K562 (cell line): ENCODE measurements at regions not wholly inside any gene's neighbourhood (a gene's known extent, or its start where the extent isn't known, plus 50 kb on each side); places are given as distances from the start of the nearest gene placed in this dataset.

ENCODE experiments used
- ATAC-seq: fragments of 200-7000 bp; cut with Tn5 transposase; 3 replicates; pipeline ENCODE4 v1.9.1; 2020; ENCODE audit warnings: moderate library complexity
- BruUV-seq: library from RNA; stranded (reverse); fragments of 400-500 nt; replicated peaks from 2 replicates; lab custom pipeline; 2021; lab: Mats Ljungman, UMichigan
- CTCF ChIA-PET: fragments of 300-600 bp; formaldehyde crosslinking; extraction: SDS; loops from one replicate; lab custom pipeline; 2021; ENCODE audit warnings: low intra/inter-chr PET ratio; lab: Yijun Ruan, JAX
- POLR2A ChIA-PET: fragments of 300-600, 350-650 bp; sonication (Branson Sonifier 250); formaldehyde crosslinking; extraction: SDS; loops from one replicate; lab custom pipeline; 2021; ENCODE audit warnings: antibody characterized with exemption, inconsistent platforms; lab: Yijun Ruan, JAX
- DNase-seq, 4 experiments: peaks; one replicate each; pipeline versions ENCODE4 v3.0.0 to v3.0.0-alpha.2; 2011 to 2018; ENCODE audit warnings: low spot score in 3 of 4, mixed read lengths in 3 of 4; ENCODE audit errors: extremely low read depth in 1 of 4
- FAIRE-seq: peaks from 2 replicates; lab custom pipeline; 2011; peaks lifted over from hg19 to GRCh38; lab: Jason Lieb, UNC
- H2AFZ ChIP-seq: 2 replicates; pipeline ENCODE4 v1.6.0; 2011; ENCODE audit warnings: low read depth, low read length, control low read depth, inconsistent platforms
- H3K27ac ChIP-seq: fragments of 200-600 bp; 3 replicates; pipeline ENCODE4 v1.8.0; 2011; ENCODE audit warnings: low read depth, mild to moderate bottlenecking, control low read depth, inconsistent platforms, low read length, moderate library complexity, mixed read lengths; ENCODE audit errors: extremely low read depth
- H3K27me3 ChIP-seq, 2 experiments: fragments of 300-600 bp in 1 of 2; 2 replicates in 1 of 2; 3 replicates in 1 of 2; pipeline versions ENCODE4 v1.6.0 to v1.8.0; 2011; ENCODE audit warnings: inconsistent platforms in 2 of 2, low read length in 2 of 2, mild to moderate bottlenecking in 1 of 2, mixed read lengths in 1 of 2, moderate library complexity in 1 of 2; ENCODE audit not compliant: control insufficient read depth in 2 of 2, insufficient read depth in 2 of 2
- H3K36me3 ChIP-seq: fragments of 300-600 bp; 3 replicates; pipeline ENCODE4 v1.8.0; 2011; ENCODE audit warnings: mild to moderate bottlenecking, low read length, inconsistent platforms; ENCODE audit not compliant: control insufficient read depth, insufficient read depth
- H3K4me1 ChIP-seq, 2 experiments: fragments of 200-600 bp in 1 of 2; replicated peaks in 1 of 2; 2 replicates in 1 of 2; 3 replicates in 1 of 2; pipeline versions ENCODE4 v1.5.1 to v1.8.0; 2011; ENCODE audit warnings: inconsistent platforms in 2 of 2, low read length in 2 of 2, mild to moderate bottlenecking in 1 of 2, mixed read lengths in 1 of 2, moderate library complexity in 1 of 2; ENCODE audit not compliant: control insufficient read depth in 2 of 2, insufficient read depth in 2 of 2
- H3K4me2 ChIP-seq: 2 replicates; pipeline ENCODE4 v1.6.1; 2011; ENCODE audit warnings: low read length, control low read depth, inconsistent platforms, mixed read lengths; ENCODE audit not compliant: insufficient read depth
- H3K4me3 ChIP-seq: fragments of 200-600 bp; sonication (generic), shearing (Covaris generic); 2 replicates; pipeline ENCODE4 v1.5.1; 2016; ENCODE audit warnings: control low read depth, inconsistent platforms
- H3K79me2 ChIP-seq: fragments of 200-600 bp; 3 replicates; pipeline ENCODE4 v1.8.0; 2011; ENCODE audit warnings: low read length, inconsistent platforms; ENCODE audit not compliant: control insufficient read depth, insufficient read depth
- H3K9ac ChIP-seq, 2 experiments: 2 replicates each; pipeline versions ENCODE4 v1.6.0 to v1.6.1; 2011; ENCODE audit warnings: low read depth in 2 of 2, low read length in 2 of 2, control low read depth in 1 of 2, inconsistent platforms in 1 of 2, mild to moderate bottlenecking in 1 of 2, mixed read lengths in 1 of 2; ENCODE audit not compliant: insufficient read depth in 1 of 2
- H3K9me1 ChIP-seq: one replicate; pipeline ENCODE4 v1.6.0; 2011; ENCODE audit warnings: inconsistent platforms, mild to moderate bottlenecking, low read length, moderate library complexity; ENCODE audit not compliant: control insufficient read depth, insufficient read depth
- H3K9me3 ChIP-seq: replicated peaks from 2 replicates; pipeline ENCODE4 v1.5.1; 2011; ENCODE audit warnings: low read depth, low read length, inconsistent platforms; ENCODE audit not compliant: control insufficient read depth, insufficient read depth
- H4K20me1 ChIP-seq: replicated peaks from 2 replicates; pipeline ENCODE4 v1.6.1; 2011; ENCODE audit warnings: low read length, inconsistent platforms, mixed read lengths; ENCODE audit not compliant: control insufficient read depth, insufficient read depth
- MCM3 ChIP-seq: fragments of 450-650 bp; IDR thresholded peaks from 2 replicates; pipeline ENCODE4 v1.6.1; 2016
- SIX5 ChIP-seq, 2 experiments: IDR thresholded peaks; 2 replicates each; pipeline ENCODE4 v1.6.1; 2011; ENCODE audit warnings: low read length in 2 of 2, borderline replicate concordance in 1 of 2, low read depth in 1 of 2, mild to moderate bottlenecking in 1 of 2, moderate library complexity in 1 of 2; ENCODE audit not compliant: insufficient read depth in 1 of 2
- ZBTB1 ChIP-seq: sonication (generic); formaldehyde crosslinking; IDR thresholded peaks from 2 replicates; pipeline ENCODE4 v1.8.1; 2023; ENCODE audit warnings: missing genetic modification reagents, low read depth, mild to moderate bottlenecking, borderline replicate concordance
- WGBS: fragments of 100-300 bp; shearing (Covaris generic); methylation state at CpG from one replicate; pipeline ENCODE4 v1.1.6; 2016; ENCODE audit warnings: low coverage, mixed read lengths; ENCODE audit not compliant: insufficient coverage; ENCODE audit errors: missing lambda C conversion rate; 5-methylcytosine and 5-hydroxymethylcytosine counted together
- in situ Hi-C: fragments of 300-500 bp; cut with MboI; formaldehyde crosslinking; loops from 4 replicates; pipeline ENCODE4 v1.15.0; 2018; ENCODE audit warnings: inconsistent platforms, mixed read lengths
- intact Hi-C: fragments of 100-400 bp; cut with micrococcal nuclease; formaldehyde crosslinking; loops from 2 replicates; pipeline ENCODE4 v1.14.2; 2022
- TF ChIP-seq, protein P1 (sequence below): sonication (generic); formaldehyde crosslinking; IDR thresholded peaks from 2 replicates; pipeline ENCODE4 v1.8.0; 2022; ENCODE audit warnings: mild to moderate bottlenecking, missing genetic modification reagents, borderline replicate concordance

DNA sequence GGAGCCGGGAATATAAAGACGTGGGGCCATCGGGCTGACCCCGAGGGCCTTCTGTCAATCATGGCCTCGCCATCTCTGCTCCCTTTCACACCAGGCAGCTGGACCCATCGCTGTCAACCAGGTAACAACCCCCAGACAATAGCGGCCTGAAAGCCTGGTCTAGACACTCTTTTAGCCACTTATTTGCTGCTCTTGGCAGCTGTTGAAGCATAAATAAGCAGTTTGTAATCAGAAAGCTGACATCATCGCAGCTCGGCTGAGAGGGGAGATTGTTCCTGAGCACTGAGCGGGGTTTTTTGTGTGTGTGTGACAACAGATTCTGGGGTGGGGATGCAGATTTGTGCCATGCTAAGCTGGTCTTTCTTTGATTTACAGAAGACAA lies 423.6 kb upstream of the POU3F3 start (continued):
- TF ChIP-seq, protein P1, sequence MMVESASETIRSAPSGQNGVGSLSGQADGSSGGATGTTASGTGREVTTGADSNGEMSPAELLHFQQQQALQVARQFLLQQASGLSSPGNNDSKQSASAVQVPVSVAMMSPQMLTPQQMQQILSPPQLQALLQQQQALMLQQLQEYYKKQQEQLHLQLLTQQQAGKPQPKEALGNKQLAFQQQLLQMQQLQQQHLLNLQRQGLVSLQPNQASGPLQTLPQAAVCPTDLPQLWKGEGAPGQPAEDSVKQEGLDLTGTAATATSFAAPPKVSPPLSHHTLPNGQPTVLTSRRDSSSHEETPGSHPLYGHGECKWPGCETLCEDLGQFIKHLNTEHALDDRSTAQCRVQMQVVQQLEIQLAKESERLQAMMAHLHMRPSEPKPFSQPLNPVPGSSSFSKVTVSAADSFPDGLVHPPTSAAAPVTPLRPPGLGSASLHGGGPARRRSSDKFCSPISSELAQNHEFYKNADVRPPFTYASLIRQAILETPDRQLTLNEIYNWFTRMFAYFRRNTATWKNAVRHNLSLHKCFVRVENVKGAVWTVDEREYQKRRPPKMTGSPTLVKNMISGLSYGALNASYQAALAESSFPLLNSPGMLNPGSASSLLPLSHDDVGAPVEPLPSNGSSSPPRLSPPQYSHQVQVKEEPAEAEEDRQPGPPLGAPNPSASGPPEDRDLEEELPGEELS (CRISPR knock-in tag) = no peak
- TF ChIP-seq, all 486 proteins: peak for 0

DNA sequence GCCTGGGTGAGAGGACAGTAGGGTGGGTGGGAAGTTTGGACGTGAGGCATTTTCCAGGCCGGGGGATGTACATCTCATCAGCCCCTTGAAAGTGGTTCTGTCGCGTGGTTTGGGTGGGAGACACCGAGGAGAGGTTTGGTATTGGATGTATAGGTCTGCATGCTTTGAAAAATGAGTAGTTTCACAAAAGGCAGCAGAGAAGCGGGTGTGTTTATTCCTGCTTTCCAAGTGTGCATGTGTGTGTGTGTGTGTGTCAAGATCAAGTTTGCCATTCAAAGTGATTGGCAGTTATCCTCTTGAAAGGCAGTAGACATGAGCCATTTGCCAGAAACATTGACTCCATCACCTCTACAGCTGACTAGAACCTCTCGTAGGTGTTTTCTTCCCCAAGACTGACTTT lies 423.1 kb upstream of the POU3F3 start:
- Histone ChIP-seq H3K79me2 (no peaks in the 10 kb centered on the region), H3K36me3 (no peaks in the 10 kb centered on the region), H3K9me3 (no peaks in the 10 kb centered on the region), H4K20me1 (no peaks in the 10 kb centered on the region), H2AFZ (no peak overlapping the region), H3K4me1 (no peaks in the 10 kb centered on the region), H3K27ac (no peak overlapping the region), H3K27me3 (no peaks in the 10 kb centered on the region), H3K4me3 (no peak overlapping the region), H3K9me1 (no peaks in the 10 kb centered on the region), H3K9ac (no peak overlapping the region), H3K4me2 (no peak overlapping the region)
- in situ Hi-C loops (no loop called here), intact Hi-C loops (no loop called here)
- ChIA-PET POLR2A (interaction anchor here (0.8 kb wide), 1 partner anchor 161 kb away, joined by 3 read pairs; no protein-coding TSS in a partner anchor), CTCF (no interaction called here)
- no peak for FAIRE-seq
- BruUV-seq = no TSS peak
- WGBS = 1% methylated on average over 7 of the region's 7 CpGs
- TF ChIP-seq ZBTB1 (no peak), MCM3 (no peak), SIX5 (IDR thresholded peaks at IDR 0.05; ENCODE audit: borderline replicate concordance in 1 of 2, insufficient read depth in 1 of 2, low read depth in 1 of 2, low read length in 2 of 2) (no peak)
- ATAC-seq = no peak
- no peak for DNase-seq
